DOHH2 (cell line): ENCODE measurements at regions not wholly inside any gene's neighbourhood (a gene's known extent, or its start where the extent isn't known, plus 50 kb on each side); places are given as distances from the start of the nearest gene placed in this dataset.

Experiments used
- H3F3A ChIP-seq: fragments of 200-600 bp; sonication (generic), shearing (Covaris generic); 2 replicates; pipeline ENCODE4 v1.6.0; 2016; ENCODE audit warnings: antibody characterized with exemption, mild to moderate bottlenecking; ENCODE audit not compliant: control insufficient read depth, insufficient read depth
- H3K27ac ChIP-seq: fragments of 200-600 bp; sonication (generic); 2 replicates; pipeline ENCODE4 v1.5.1; 2014; ENCODE audit warnings: low read depth, mild to moderate bottlenecking, low read length, moderate library complexity
- H3K27me3 ChIP-seq: fragments of 200-600 bp; sonication (generic); 2 replicates; pipeline ENCODE4 v1.6.1; 2014; ENCODE audit warnings: mild to moderate bottlenecking, low read length, mixed read lengths; ENCODE audit not compliant: control insufficient read depth
- H3K36me3 ChIP-seq: fragments of 200-600 bp; sonication (generic); 2 replicates; pipeline ENCODE4 v1.6.1; 2014; ENCODE audit warnings: mild to moderate bottlenecking, low read length, moderate library complexity, mixed read lengths; ENCODE audit not compliant: control insufficient read depth
- H3K4me1 ChIP-seq: fragments of 200-600 bp; sonication (generic); 2 replicates; pipeline ENCODE4 v1.6.1; 2014; ENCODE audit warnings: mild to moderate bottlenecking, low read length, mixed read lengths; ENCODE audit not compliant: control insufficient read depth
- H3K4me2 ChIP-seq: fragments of 200-600 bp; sonication (generic); 2 replicates; pipeline ENCODE4 v1.6.0; 2014; ENCODE audit warnings: mild to moderate bottlenecking, low read length, moderate library complexity
- H3K4me3 ChIP-seq: fragments of 200-600 bp; sonication (generic); 2 replicates; pipeline ENCODE4 v1.5.1; 2014; ENCODE audit warnings: mild to moderate bottlenecking, low read length, mixed read lengths
- H3K79me2 ChIP-seq: fragments of 200-600 bp; sonication (generic); 2 replicates; pipeline ENCODE4 v1.6.1; 2014; ENCODE audit warnings: mild to moderate bottlenecking, low read length, mixed read lengths; ENCODE audit not compliant: control insufficient read depth
- H3K9me2 ChIP-seq: fragments of 200-600 bp; sonication (generic); replicated peaks from 2 replicates; pipeline ENCODE4 v1.6.1; 2014; ENCODE audit warnings: mild to moderate bottlenecking, low read length, mixed read lengths; ENCODE audit not compliant: control insufficient read depth
- H3K9me3 ChIP-seq: fragments of 200-600 bp; sonication (generic); 2 replicates; pipeline ENCODE4 v1.6.1; 2014; ENCODE audit warnings: antibody characterized with exemption, low read length, mixed read lengths; ENCODE audit not compliant: control insufficient read depth, insufficient read depth
- H4K20me1 ChIP-seq: fragments of 200-600 bp; sonication (generic); 2 replicates; pipeline ENCODE4 v1.6.0; 2014; ENCODE audit warnings: low read depth, mild to moderate bottlenecking, antibody characterized with exemption, low read length, moderate library complexity; ENCODE audit not compliant: control insufficient read depth, insufficient read depth
- EZH2phosphoT487 ChIP-seq: fragments of 200-600 bp; sonication (generic); IDR thresholded peaks from 2 replicates; pipeline ENCODE4 v1.6.1; 2017; ENCODE audit warnings: borderline replicate concordance, mild to moderate bottlenecking, antibody characterized with exemption, low read length, moderate library complexity, mixed read lengths
- TF ChIP-seq, protein P1 (sequence below): fragments of 200-600 bp; sonication (generic); IDR thresholded peaks from one replicate; pipeline ENCODE4 v1.5.1; 2014; ENCODE audit warnings: antibody characterized with exemption, mild to moderate bottlenecking, low read depth, low read length; ENCODE audit not compliant: poor library complexity, severe bottlenecking

DNA sequence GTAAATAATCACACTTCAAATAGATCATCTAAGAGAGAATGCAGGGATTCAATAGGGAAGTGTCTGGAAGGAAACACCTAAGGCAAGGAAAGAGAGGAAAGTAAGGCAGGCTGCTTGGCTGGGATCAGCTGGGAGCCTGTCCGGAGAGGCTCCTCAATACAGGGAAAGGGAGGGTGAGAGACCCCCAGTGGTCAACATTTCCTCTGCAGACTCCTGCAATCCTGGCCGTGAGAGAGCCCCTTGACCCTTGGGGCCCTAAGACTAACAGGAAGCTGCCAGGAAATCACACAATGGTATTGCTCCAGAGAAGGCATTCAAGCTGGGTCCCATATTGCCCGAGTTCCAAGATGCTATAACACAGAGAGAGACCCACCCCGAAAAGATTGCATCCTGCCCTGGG is 549.4 kb downstream of the NYAP2 start:
- Histone ChIP-seq H4K20me1 (no peaks in the 10 kb centered on the region), H3K4me3 (no peak overlapping the region), H3K4me1 (no peaks in the 10 kb centered on the region), H3K79me2 (no peaks in the 10 kb centered on the region), H3K9me3 (no peaks in the 10 kb centered on the region; the same call in 1 of the 2 replicates), H3K9me2 (no peaks in the 10 kb centered on the region), H3K36me3 (no peaks in the 10 kb centered on the region), H3K27ac (no peak overlapping the region), H3K4me2 (no peak overlapping the region), H3K27me3 (no peaks in the 10 kb centered on the region), H3F3A (no peaks in the 10 kb centered on the region)
- TF ChIP-seq EZH2phosphoT487: no peak
- TF ChIP-seq, protein P1, sequence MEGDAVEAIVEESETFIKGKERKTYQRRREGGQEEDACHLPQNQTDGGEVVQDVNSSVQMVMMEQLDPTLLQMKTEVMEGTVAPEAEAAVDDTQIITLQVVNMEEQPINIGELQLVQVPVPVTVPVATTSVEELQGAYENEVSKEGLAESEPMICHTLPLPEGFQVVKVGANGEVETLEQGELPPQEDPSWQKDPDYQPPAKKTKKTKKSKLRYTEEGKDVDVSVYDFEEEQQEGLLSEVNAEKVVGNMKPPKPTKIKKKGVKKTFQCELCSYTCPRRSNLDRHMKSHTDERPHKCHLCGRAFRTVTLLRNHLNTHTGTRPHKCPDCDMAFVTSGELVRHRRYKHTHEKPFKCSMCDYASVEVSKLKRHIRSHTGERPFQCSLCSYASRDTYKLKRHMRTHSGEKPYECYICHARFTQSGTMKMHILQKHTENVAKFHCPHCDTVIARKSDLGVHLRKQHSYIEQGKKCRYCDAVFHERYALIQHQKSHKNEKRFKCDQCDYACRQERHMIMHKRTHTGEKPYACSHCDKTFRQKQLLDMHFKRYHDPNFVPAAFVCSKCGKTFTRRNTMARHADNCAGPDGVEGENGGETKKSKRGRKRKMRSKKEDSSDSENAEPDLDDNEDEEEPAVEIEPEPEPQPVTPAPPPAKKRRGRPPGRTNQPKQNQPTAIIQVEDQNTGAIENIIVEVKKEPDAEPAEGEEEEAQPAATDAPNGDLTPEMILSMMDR: no peak

DNA sequence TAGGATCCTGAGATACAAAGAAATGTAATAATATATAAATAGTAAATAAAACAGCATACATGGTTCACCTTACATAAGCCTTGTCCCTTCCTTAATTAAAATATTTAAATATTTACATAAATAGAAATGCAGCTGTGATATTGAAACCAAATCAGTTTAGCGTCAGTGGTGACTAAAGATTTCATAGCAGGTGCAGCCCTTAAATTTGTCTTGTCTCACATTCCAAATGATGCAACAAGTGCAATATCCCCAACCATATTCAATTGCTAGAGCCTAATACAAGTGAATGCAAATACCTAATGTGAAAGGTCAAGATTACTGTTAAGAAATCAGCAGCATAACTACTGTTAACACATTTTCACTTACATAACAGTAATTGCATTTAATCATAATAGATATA is 539.5 kb downstream of the NYAP2 start:
- no peak overlapping the region for H3K27ac ChIP-seq
- H3K36me3 ChIP-seq: no peaks in the 10 kb centered on the region
- H3K9me2 ChIP-seq: no peaks in the 10 kb centered on the region
- H3K9me3 ChIP-seq: no peaks in the 10 kb centered on the region
- no peaks in the 10 kb centered on the region for H3K27me3 ChIP-seq
- H4K20me1 ChIP-seq: no peaks in the 10 kb centered on the region
- no peaks in the 10 kb centered on the region for H3F3A ChIP-seq
- TF ChIP-seq, protein P1: no peak
- TF ChIP-seq EZH2phosphoT487: no peak
- no peaks in the 10 kb centered on the region for H3K79me2 ChIP-seq
- no peaks in the 10 kb centered on the region for H3K4me1 ChIP-seq
- H3K4me2 ChIP-seq: no peak overlapping the region
- H3K4me3 ChIP-seq: no peak overlapping the region

DNA sequence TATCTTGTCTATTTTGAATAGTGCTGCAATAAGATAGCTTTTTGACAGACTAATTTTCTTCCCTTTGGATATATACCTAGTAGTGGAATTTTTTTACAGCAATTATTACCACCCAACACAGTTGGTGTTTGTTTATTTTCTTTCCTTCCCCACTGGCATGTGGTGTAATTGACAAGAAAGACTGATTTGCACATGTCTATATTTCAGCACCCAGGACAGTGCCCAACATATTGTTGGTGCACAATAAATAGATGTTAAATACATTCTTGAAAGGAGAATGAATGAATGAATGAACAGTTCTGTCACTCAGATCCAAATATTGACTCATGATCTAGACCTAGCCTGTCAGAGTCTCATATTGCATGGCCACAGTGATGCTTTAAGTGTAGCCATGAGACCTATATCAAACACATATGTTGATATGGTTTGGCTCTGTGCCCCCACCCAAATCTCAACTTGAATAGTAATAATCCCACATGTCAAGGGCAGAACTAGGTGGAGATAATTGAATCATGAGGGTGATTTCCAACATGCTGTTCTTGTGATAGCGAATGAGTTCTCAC is 538.2 kb downstream of the NYAP2 start:
- Histone ChIP-seq H3K4me1 (no peaks in the 10 kb centered on the region), H3K27ac (no peak overlapping the region), H3F3A (no peaks in the 10 kb centered on the region), H3K79me2 (no peaks in the 10 kb centered on the region), H3K9me2 (no peaks in the 10 kb centered on the region), H4K20me1 (no peaks in the 10 kb centered on the region), H3K36me3 (no peaks in the 10 kb centered on the region), H3K4me2 (no peak overlapping the region), H3K9me3 (no peaks in the 10 kb centered on the region), H3K27me3 (no peaks in the 10 kb centered on the region), H3K4me3 (no peak overlapping the region)
- TF ChIP-seq, protein P1: no peak
- no peak for TF ChIP-seq EZH2phosphoT487
